ENCODE measurements at regions not wholly inside any gene's neighbourhood (a gene's known extent, or its start where the extent isn't known, plus 50 kb on each side); places are given as distances from the start of the nearest gene placed in this dataset.
A peak's percentile ranks its signal among the peaks of the same experiment; 100 is the strongest.

GRCh38 chr5:89095341-89095740, 212.4 kb upstream of the MEF2C start:
- Histone ChIP-seq H3K4me1 (no peaks in the 10 kb centered on the region), H3K4me3 (no peak overlapping the region), H3K36me3 (no peaks in the 10 kb centered on the region), H3K27me3 (no peaks in the 10 kb centered on the region), H3K9me3 (replicated peaks) (0 out of 2 replicates have a peak, but pooled peaks cover 3% of the 10 kb centered on the region), H3K27ac (no peak overlapping the region)
- DNase-seq, result no peak

- Histone ChIP-seq H3K4me3 (no peak overlapping the region), H3K4me1 (no peaks in the 10 kb centered on the region), H3K27ac (no peak overlapping the region), H3K9me3 (replicated peaks) (0 out of 2 replicates have a peak, but pooled peaks cover 3% of the 10 kb centered on the region), H3K36me3 (no peaks in the 10 kb centered on the region), H3K27me3 (no peaks in the 10 kb centered on the region)
- DNase-seq, result no peak
Observed at GRCh38 chr5:89090037-89090436, 207.1 kb upstream of the MEF2C start.

- no peak for DNase-seq
- H3K4me3 ChIP-seq, result no peak overlapping the region
- no peaks in the 10 kb centered on the region for H3K27me3 ChIP-seq
- no peak overlapping the region for H3K27ac ChIP-seq
- H3K9me3 ChIP-seq (replicated peaks), result 0 out of 2 replicates have a peak, but pooled peaks cover 3% of the 10 kb centered on the region
- H3K36me3 ChIP-seq, result no peaks in the 10 kb centered on the region
- H3K4me1 ChIP-seq, result no peaks in the 10 kb centered on the region
Observed at GRCh38 chr5:89087551-89088318, 204.8 kb upstream of the MEF2C start.

GRCh38 chr5:89087128-89087527, 204.1 kb upstream of the MEF2C start:
- Histone ChIP-seq H3K4me1 (no peaks in the 10 kb centered on the region), H3K27ac (no peak overlapping the region), H3K4me3 (no peak overlapping the region), H3K9me3 (replicated peaks) (0 out of 2 replicates have a peak, but pooled peaks cover 3% of the 10 kb centered on the region), H3K27me3 (no peaks in the 10 kb centered on the region), H3K36me3 (no peaks in the 10 kb centered on the region)
- DNase-seq, result no peak

- Histone ChIP-seq H3K27ac (no peak overlapping the region), H3K9me3 (replicated peaks) (0 out of 2 replicates have a peak, but pooled peaks cover 3% of the 10 kb centered on the region), H3K27me3 (no peaks in the 10 kb centered on the region), H3K4me3 (no peak overlapping the region), H3K4me1 (no peaks in the 10 kb centered on the region), H3K36me3 (no peaks in the 10 kb centered on the region)
- DNase-seq, result no peak
Observed at GRCh38 chr5:89086390-89087086, 203.6 kb upstream of the MEF2C start.

GRCh38 chr5:89083791-89084190, 200.8 kb upstream of the MEF2C start:
- H3K36me3 ChIP-seq, result no peaks in the 10 kb centered on the region
- H3K4me3 ChIP-seq, result no peak overlapping the region
- no peak overlapping the region for H3K27ac ChIP-seq
- DNase-seq, result no peak
- H3K9me3 ChIP-seq (replicated peaks), result no peaks in the 10 kb centered on the region; the same call in 1 of the 2 replicates
- H3K27me3 ChIP-seq, result no peaks in the 10 kb centered on the region
- no peaks in the 10 kb centered on the region for H3K4me1 ChIP-seq

GRCh38 chr5:89081360-89081759, 198.4 kb upstream of the MEF2C start:
- Histone ChIP-seq H3K36me3 (no peaks in the 10 kb centered on the region), H3K4me1 (peaks cover 14% of the 10 kb centered on the region), H3K27me3 (no peaks in the 10 kb centered on the region), H3K27ac (no peak overlapping the region), H3K9me3 (replicated peaks) (no peaks in the 10 kb centered on the region; the same call in 1 of the 2 replicates), H3K4me3 (no peak overlapping the region)
- no peak for DNase-seq

- DNase-seq, result no peak
- H3K4me1 ChIP-seq, result peaks cover 14% of the 10 kb centered on the region
- no peaks in the 10 kb centered on the region for H3K27me3 ChIP-seq
- no peak overlapping the region for H3K27ac ChIP-seq
- no peak overlapping the region for H3K4me3 ChIP-seq
- H3K9me3 ChIP-seq (replicated peaks), result no peaks in the 10 kb centered on the region; the same call in 1 of the 2 replicates
- H3K36me3 ChIP-seq, result no peaks in the 10 kb centered on the region
Observed at GRCh38 chr5:89080467-89081116, 197.6 kb upstream of the MEF2C start.

GRCh38 chr5:89072842-89073672, 190.1 kb upstream of the MEF2C start:
- no peaks in the 10 kb centered on the region for H3K9me3 ChIP-seq (replicated peaks)
- peak overlapping the region; percentile 78 for H3K27ac ChIP-seq

GRCh38 chr5:89071941-89072331, 189.0 kb upstream of the MEF2C start:
- H3K27me3 ChIP-seq, result no peaks in the 10 kb centered on the region
- peaks cover 48% of the 10 kb centered on the region for H3K4me1 ChIP-seq
- H3K4me3 ChIP-seq, result no peak overlapping the region
- DNase-seq, result no peak
- H3K36me3 ChIP-seq, result no peaks in the 10 kb centered on the region
- H3K27ac ChIP-seq, result peak overlapping the region; percentile 78
- no peaks in the 10 kb centered on the region for H3K9me3 ChIP-seq (replicated peaks)

More at GRCh38 chr5:89072842-89073672, 190.1 kb upstream of the MEF2C start:
- peak overlapping the region; percentile 18 for H3K4me3 ChIP-seq
- H3K27me3 ChIP-seq, result no peaks in the 10 kb centered on the region
- no peaks in the 10 kb centered on the region for H3K36me3 ChIP-seq
- peaks cover 56% of the 10 kb centered on the region for H3K4me1 ChIP-seq
- DNase-seq, result peak; percentile 89 to 96

GRCh38 chr5:89071101-89071940, 188.3 kb upstream of the MEF2C start:
- H3K27ac ChIP-seq, result peak overlapping the region; percentile 78
- H3K27me3 ChIP-seq, result no peaks in the 10 kb centered on the region
- peak in 1 of 2 experiments; percentile 26 for DNase-seq
- H3K36me3 ChIP-seq, result no peaks in the 10 kb centered on the region
- H3K4me3 ChIP-seq, result no peak overlapping the region
- H3K9me3 ChIP-seq (replicated peaks), result no peaks in the 10 kb centered on the region
- H3K4me1 ChIP-seq, result peaks cover 48% of the 10 kb centered on the region

- Histone ChIP-seq H3K27ac (peak overlapping the region; percentile 52), H3K9me3 (replicated peaks) (no peaks in the 10 kb centered on the region), H3K27me3 (no peaks in the 10 kb centered on the region), H3K4me1 (peaks cover 51% of the 10 kb centered on the region), H3K4me3 (no peak overlapping the region), H3K36me3 (no peaks in the 10 kb centered on the region)
- peak; percentile 65 to 79 for DNase-seq
Observed at GRCh38 chr5:89069591-89069990, 186.6 kb upstream of the MEF2C start.

- H3K36me3 ChIP-seq, result no peaks in the 10 kb centered on the region
- H3K4me3 ChIP-seq, result no peak overlapping the region
- no peaks in the 10 kb centered on the region for H3K9me3 ChIP-seq (replicated peaks)
- peaks cover 37% of the 10 kb centered on the region for H3K4me1 ChIP-seq
- H3K27me3 ChIP-seq, result no peaks in the 10 kb centered on the region
- H3K27ac ChIP-seq, result no peak overlapping the region
- DNase-seq, result no peak
Observed at GRCh38 chr5:89067362-89067761, 184.4 kb upstream of the MEF2C start.
